Ovary (tissue), 3 donors: ENCODE measurements at regions not wholly inside any gene's neighbourhood (a gene's known extent, or its start where the extent isn't known, plus 50 kb on each side); places are given as distances from the start of the nearest gene placed in this dataset.

Experiments used
- POLR2A ChIP-seq: fragments of 450-650 bp; IDR thresholded peaks from one replicate; pipeline ENCODE4 v1.6.1; 2017; ENCODE audit warnings: antibody characterized with exemption, mild to moderate bottlenecking, moderate library complexity
- TF ChIP-seq, protein P1 (sequence below), 3 donors: fragments of 450-650 bp in 2 of 3; fragments of 200-600 bp in 1 of 3; IDR thresholded peaks; one replicate each; pipeline versions ENCODE4 v1.5.1 to v1.8.0; 2016 to 2022; ENCODE audit warnings: antibody characterized with exemption in 3 of 3, mild to moderate bottlenecking in 1 of 3
- donor health status: DM: no; HTN: no; CAD: no.

DNA sequence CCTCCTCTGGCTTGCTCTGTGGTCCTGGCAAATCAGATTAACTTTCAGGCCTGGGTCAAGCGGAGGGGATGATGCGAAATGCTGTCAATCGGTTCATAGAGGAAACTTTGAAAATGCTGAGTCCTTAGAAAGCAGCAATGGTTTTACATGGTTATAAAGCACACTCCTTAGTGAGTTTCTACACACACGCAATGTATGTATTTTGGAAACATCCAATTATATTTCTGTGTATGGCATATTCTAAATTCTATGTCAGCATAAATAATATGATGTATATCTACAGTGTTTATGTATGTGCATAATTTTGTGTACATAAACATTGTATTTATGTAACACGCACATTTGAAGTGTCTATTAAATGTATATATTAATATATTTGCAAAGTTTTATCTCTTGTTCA lies 118.0 kb upstream of the ARID2 start:
- TF ChIP-seq, protein P1, sequence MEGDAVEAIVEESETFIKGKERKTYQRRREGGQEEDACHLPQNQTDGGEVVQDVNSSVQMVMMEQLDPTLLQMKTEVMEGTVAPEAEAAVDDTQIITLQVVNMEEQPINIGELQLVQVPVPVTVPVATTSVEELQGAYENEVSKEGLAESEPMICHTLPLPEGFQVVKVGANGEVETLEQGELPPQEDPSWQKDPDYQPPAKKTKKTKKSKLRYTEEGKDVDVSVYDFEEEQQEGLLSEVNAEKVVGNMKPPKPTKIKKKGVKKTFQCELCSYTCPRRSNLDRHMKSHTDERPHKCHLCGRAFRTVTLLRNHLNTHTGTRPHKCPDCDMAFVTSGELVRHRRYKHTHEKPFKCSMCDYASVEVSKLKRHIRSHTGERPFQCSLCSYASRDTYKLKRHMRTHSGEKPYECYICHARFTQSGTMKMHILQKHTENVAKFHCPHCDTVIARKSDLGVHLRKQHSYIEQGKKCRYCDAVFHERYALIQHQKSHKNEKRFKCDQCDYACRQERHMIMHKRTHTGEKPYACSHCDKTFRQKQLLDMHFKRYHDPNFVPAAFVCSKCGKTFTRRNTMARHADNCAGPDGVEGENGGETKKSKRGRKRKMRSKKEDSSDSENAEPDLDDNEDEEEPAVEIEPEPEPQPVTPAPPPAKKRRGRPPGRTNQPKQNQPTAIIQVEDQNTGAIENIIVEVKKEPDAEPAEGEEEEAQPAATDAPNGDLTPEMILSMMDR (IDR thresholded peaks at IDR 0.05) = no peak
- no peak for TF ChIP-seq POLR2A
